IMR-90 (cell line): ENCODE measurements at regions not wholly inside any gene's neighbourhood (a gene's known extent, or its start where the extent isn't known, plus 50 kb on each side); places are given as distances from the start of the nearest gene placed in this dataset.

Experiments
- ATAC-seq: fragments of 200-7000 bp; cut with Tn5 transposase; 2 replicates; pipeline ENCODE4 v1.9.1; 2020; ENCODE audit warnings: low read depth, mild to moderate bottlenecking, moderate library complexity
- BruUV-seq: library from RNA; stranded (reverse); fragments of 400-500 nt; replicated peaks from 2 replicates; lab custom pipeline; 2021; lab: Mats Ljungman, UMichigan
- CTCF ChIA-PET: fragments of 300-600 bp; formaldehyde crosslinking; extraction: SDS; loops from one replicate; lab custom pipeline; 2021; ENCODE audit warnings: antibody characterized with exemption; lab: Yijun Ruan, JAX
- POLR2A ChIA-PET: fragments of 300-600 bp; sonication (Branson Sonifier 250); formaldehyde crosslinking; loops from one replicate; lab custom pipeline; 2022; ENCODE audit warnings: antibody characterized with exemption; ENCODE audit not compliant: unreplicated experiment; lab: Charles Lee
- DNase-seq: peaks from one replicate; pipeline ENCODE4 v3.0.0; 2013
- H2AFZ ChIP-seq: replicated peaks from 2 replicates; pipeline ENCODE3; 2013; ENCODE audit warnings: low read length, mild to moderate bottlenecking; ENCODE audit not compliant: poor library complexity
- H2AK5ac ChIP-seq: 2 replicates; pipeline ENCODE4 v1.6.1; 2013; ENCODE audit warnings: low read depth, low read length, inconsistent platforms
- H2AK9ac ChIP-seq: replicated peaks from 2 replicates; pipeline ENCODE3; 2013; ENCODE audit warnings: mild to moderate bottlenecking, low read depth, low read length, moderate library complexity; ENCODE audit not compliant: poor library complexity
- H2BK120ac ChIP-seq: 2 replicates; pipeline ENCODE4 v1.6.1; 2013; ENCODE audit warnings: low read depth, low read length, inconsistent platforms
- H2BK15ac ChIP-seq: 3 replicates; pipeline ENCODE4 v1.6.1; 2013; ENCODE audit warnings: low read depth, low read length, inconsistent platforms
- H2BK20ac ChIP-seq: 2 replicates; pipeline ENCODE4 v1.6.1; 2013; ENCODE audit warnings: low read depth, mild to moderate bottlenecking, inconsistent platforms, low read length, moderate library complexity
- H2BK5ac ChIP-seq: 2 replicates; pipeline ENCODE4 v1.6.1; 2013; ENCODE audit warnings: mild to moderate bottlenecking, low read depth, low read length, inconsistent platforms; ENCODE audit not compliant: poor library complexity, severe bottlenecking
- H3K14ac ChIP-seq: replicated peaks from 2 replicates; pipeline ENCODE4 v1.6.1; 2013; ENCODE audit warnings: low read depth, low read length, inconsistent platforms
- H3K18ac ChIP-seq: 2 replicates; pipeline ENCODE4 v1.6.1; 2013; ENCODE audit warnings: low read depth, low read length, control low read depth
- H3K23ac ChIP-seq: 2 replicates; pipeline ENCODE4 v1.6.1; 2013; ENCODE audit warnings: low read depth, low read length, inconsistent platforms
- H3K27ac ChIP-seq: 2 replicates; pipeline ENCODE4 v1.5.1; 2013; ENCODE audit warnings: mild to moderate bottlenecking, control low read depth, low read length; ENCODE audit not compliant: insufficient read depth
- H3K27me3 ChIP-seq: 2 replicates; pipeline ENCODE4 v1.6.1; 2013; ENCODE audit warnings: low read length; ENCODE audit not compliant: control insufficient read depth, insufficient read depth
- H3K36me3 ChIP-seq: 2 replicates; pipeline ENCODE4 v1.6.1; 2013; ENCODE audit warnings: low read length, mixed read lengths; ENCODE audit not compliant: control insufficient read depth, insufficient read depth
- H3K4ac ChIP-seq: 2 replicates; pipeline ENCODE4 v1.6.1; 2013; ENCODE audit warnings: low read depth, low read length, inconsistent platforms
- H3K4me1 ChIP-seq: 2 replicates; pipeline ENCODE4 v1.6.1; 2013; ENCODE audit warnings: low read length, mixed read lengths; ENCODE audit not compliant: control insufficient read depth, insufficient read depth
- H3K4me2 ChIP-seq: 2 replicates; pipeline ENCODE4 v1.6.1; 2013; ENCODE audit warnings: low read depth, mild to moderate bottlenecking, control low read depth, low read length, moderate library complexity
- H3K4me3 ChIP-seq: 2 replicates; pipeline ENCODE4 v1.5.1; 2013; ENCODE audit warnings: low read depth, mild to moderate bottlenecking, control low read depth, low read length, moderate library complexity; ENCODE audit not compliant: insufficient read depth
- H3K56ac ChIP-seq: 2 replicates; pipeline ENCODE4 v1.6.1; 2013; ENCODE audit warnings: low read length, inconsistent platforms; ENCODE audit not compliant: insufficient read depth; ENCODE audit errors: extremely low read depth
- H3K79me1 ChIP-seq, 2 experiments: 2 replicates each; pipeline ENCODE4 v1.6.1; 2013; ENCODE audit warnings: low read length in 2 of 2, inconsistent platforms in 1 of 2, low read depth in 1 of 2
- H3K9ac ChIP-seq: 2 replicates; pipeline ENCODE4 v1.6.1; 2013; ENCODE audit warnings: low read depth, low read length, control low read depth
- H3K9me1 ChIP-seq: 2 replicates; pipeline ENCODE4 v1.6.1; 2013; ENCODE audit warnings: low read length, inconsistent platforms; ENCODE audit not compliant: insufficient read depth
- H3K9me3 ChIP-seq: 2 replicates; pipeline ENCODE4 v1.6.1; 2013; ENCODE audit warnings: low read length; ENCODE audit not compliant: control insufficient read depth, insufficient read depth
- H4K20me1 ChIP-seq: 2 replicates; pipeline ENCODE4 v1.6.1; 2013; ENCODE audit warnings: low read length, inconsistent platforms; ENCODE audit not compliant: insufficient read depth
- H4K5ac ChIP-seq: 2 replicates; pipeline ENCODE4 v1.6.1; 2013; ENCODE audit warnings: mild to moderate bottlenecking, low read depth, low read length, control low read depth
- H4K8ac ChIP-seq, 2 experiments: 2 replicates each; pipeline ENCODE4 v1.6.1; 2013; ENCODE audit warnings: low read depth in 2 of 2, low read length in 2 of 2, control low read depth in 1 of 2, inconsistent platforms in 1 of 2
- H4K91ac ChIP-seq: 2 replicates; pipeline ENCODE4 v1.6.1; 2013; ENCODE audit warnings: low read depth, low read length, inconsistent platforms; ENCODE audit not compliant: insufficient read depth
- MAFK ChIP-seq: IDR thresholded peaks from 2 replicates; pipeline ENCODE4 v1.6.1; 2012; ENCODE audit warnings: low read depth, low read length, improper control_type of control experiment
- MAZ ChIP-seq: IDR thresholded peaks from 2 replicates; pipeline ENCODE4 v1.6.1; 2012; ENCODE audit warnings: low read depth, mild to moderate bottlenecking, low read length, improper control_type of control experiment, moderate library complexity, borderline replicate concordance
- SMC3 ChIP-seq: fragments of 150-350 bp; IDR thresholded peaks from 2 replicates; pipeline ENCODE4 v1.6.1; 2016; ENCODE audit warnings: low read depth, mild to moderate bottlenecking, antibody characterized with exemption, low read length, moderate library complexity
- WGBS, 2 experiments: methylation state at CpG; one replicate each; pipeline versions ENCODE4 v1.1.5 to v1.1.7; 2013; ENCODE audit warnings: missing lambda C conversion rate in 2 of 2; ENCODE audit not compliant: insufficient read length in 1 of 2; ENCODE audit errors: extremely low coverage in 2 of 2; 5-methylcytosine and 5-hydroxymethylcytosine counted together
- dilution Hi-C: fragments of 300-500 bp; cut with HindIII; formaldehyde crosslinking; loops from one replicate; pipeline ENCODE4 v1.14.3; 2018; ENCODE audit warnings: low sequenced_read_pairs; ENCODE audit not compliant: unreplicated experiment
- in situ Hi-C: fragments of 300-500 bp; cut with MboI; formaldehyde crosslinking; loops from 3 replicates; pipeline ENCODE4 v1.14.3; 2019; ENCODE audit warnings: low sequenced_read_pairs, inconsistent platforms, mixed read lengths
- intact Hi-C: fragments of 100-400 bp; cut with micrococcal nuclease; formaldehyde crosslinking; loops from 2 replicates; pipeline ENCODE4 v1.10.0; 2022

DNA sequence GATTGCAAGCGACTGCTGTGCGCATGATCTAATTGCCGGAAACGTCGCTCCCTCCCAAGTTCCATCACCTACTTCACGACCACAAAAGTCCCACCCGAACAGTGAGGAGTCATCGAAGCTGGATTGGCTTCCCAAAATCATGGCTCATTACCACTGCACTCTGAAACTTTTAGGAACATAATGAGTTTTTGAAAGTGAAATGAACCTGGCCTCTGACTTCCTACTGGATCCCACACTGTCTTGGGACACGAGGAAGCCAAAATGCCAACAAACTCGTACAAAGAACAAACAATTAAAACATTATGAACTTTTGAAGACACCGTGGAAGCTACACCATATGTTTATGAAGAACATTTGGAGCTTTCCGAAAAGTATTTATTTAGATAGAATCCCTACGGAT lies 334.8 kb upstream of the TMPO start:
- H3K4me1 ChIP-seq = no peaks in the 10 kb centered on the region
- no peak overlapping the region for H2BK120ac ChIP-seq
- WGBS, 2 experiments = 96% methylated on average over 5 of the region's 13 CpGs; no CpG with 5 or more reads in 1 of the 2 experiments
- H4K5ac ChIP-seq = no peak overlapping the region
- no peaks in the 10 kb centered on the region for H3K36me3 ChIP-seq
- DNase-seq (no peak), ATAC-seq (no peak)
- H2AFZ ChIP-seq = no peak overlapping the region
- dilution Hi-C loops (no loop called here), intact Hi-C loops (no loop called here), in situ Hi-C loops (no loop called here)
- no peak overlapping the region for H3K4me3 ChIP-seq
- H3K27me3 ChIP-seq = no peaks in the 10 kb centered on the region
- H3K79me1 ChIP-seq = no peaks in the 10 kb centered on the region
- H3K23ac ChIP-seq = no peak overlapping the region
- no peaks in the 10 kb centered on the region for H3K9me1 ChIP-seq
- CTCF ChIA-PET = no interaction called here
- H4K91ac ChIP-seq = no peak overlapping the region
- no peak overlapping the region for H2AK5ac ChIP-seq
- H3K9me3 ChIP-seq = no peaks in the 10 kb centered on the region
- POLR2A ChIA-PET = no interaction called here
- no peak overlapping the region for H2BK5ac ChIP-seq
- no peak overlapping the region for H3K9ac ChIP-seq
- H4K8ac ChIP-seq = no peak overlapping the region
- no peak overlapping the region for H3K4me2 ChIP-seq
- H3K56ac ChIP-seq = no peak overlapping the region
- no peak overlapping the region for H3K27ac ChIP-seq
- no peak for TF ChIP-seq MAZ
- no peak for TF ChIP-seq MAFK
- TF ChIP-seq SMC3 = no peak
- H2BK20ac ChIP-seq = no peak overlapping the region
- no peaks in the 10 kb centered on the region for H4K20me1 ChIP-seq
- no peak overlapping the region for H3K18ac ChIP-seq
- no peak overlapping the region for H2AK9ac ChIP-seq
- no peak overlapping the region for H3K4ac ChIP-seq
- no peak overlapping the region for H3K14ac ChIP-seq
- no peak overlapping the region for H2BK15ac ChIP-seq
- no TSS peak for BruUV-seq
